Tibial nerve (tissue), 4 donors: ENCODE measurements at regions not wholly inside any gene's neighbourhood (a gene's known extent, or its start where the extent isn't known, plus 50 kb on each side); places are given as distances from the start of the nearest gene placed in this dataset.

ENCODE experiments used
- CTCF ChIP-seq, 5 experiments: fragments of 200-600 bp in 3 of 5; fragments of 450-650 bp in 2 of 5; sonication (generic) in 3 of 5; IDR thresholded peaks; one replicate each; pipeline ENCODE4 v1.5.1; 2016 to 2019; ENCODE audit warnings: antibody characterized with exemption in 5 of 5, mild to moderate bottlenecking in 3 of 5, moderate library complexity in 2 of 5
- EP300 ChIP-seq, 2 donors: sonication (generic); formaldehyde crosslinking; IDR thresholded peaks; one replicate each; pipeline ENCODE4 v1.6.1; 2017; ENCODE audit warnings: antibody characterized with exemption in 2 of 2, mild to moderate bottlenecking in 1 of 2
- POLR2A ChIP-seq, 2 donors: fragments of 450-650 bp; IDR thresholded peaks; one replicate each; pipeline ENCODE4 v1.6.1; 2017; ENCODE audit warnings: antibody characterized with exemption in 2 of 2, mild to moderate bottlenecking in 2 of 2, moderate library complexity in 2 of 2

DNA sequence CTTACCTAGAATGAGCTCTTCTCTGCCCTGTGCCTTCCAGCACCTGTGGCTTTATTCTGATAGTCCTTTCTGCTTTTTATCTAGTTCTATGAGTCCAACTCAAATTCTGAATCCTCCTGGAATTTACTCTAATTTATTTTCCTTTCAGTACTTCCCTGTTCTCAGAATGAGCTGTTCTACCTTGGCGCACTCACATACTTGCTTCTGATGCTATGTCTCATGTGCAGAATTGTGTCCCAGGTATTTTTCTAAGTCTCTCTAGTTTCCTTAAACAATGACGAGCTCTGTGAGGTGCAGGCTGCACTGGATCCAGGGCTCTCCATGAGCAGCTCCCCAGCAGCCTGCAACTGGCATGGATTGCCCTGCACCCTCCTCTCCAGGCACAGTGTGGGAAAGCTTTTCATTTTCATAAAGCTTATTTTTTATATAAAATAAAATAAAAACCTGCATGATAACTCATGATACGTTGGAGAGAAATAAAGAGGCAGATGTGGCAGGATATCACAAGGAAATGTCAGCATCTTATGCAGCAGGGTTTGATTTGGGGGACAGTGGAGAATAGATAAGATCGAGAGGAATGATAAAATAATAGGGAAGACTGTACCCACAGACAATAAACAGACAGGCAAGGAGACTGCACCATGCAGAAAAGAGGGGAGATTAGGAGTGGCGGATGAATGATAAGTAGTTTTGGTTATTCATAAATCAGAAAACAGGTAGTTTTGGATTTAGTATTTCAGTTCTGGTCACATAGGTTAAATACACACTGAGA, 258.2 kb upstream of the POM121L12 start:
- TF ChIP-seq CTCF (IDR thresholded peaks at IDR 0.05) (no peak), POLR2A (IDR thresholded peaks at IDR 0.05) (no peak), EP300 (IDR thresholded peaks at IDR 0.05) (no peak)
